Sciatic nerve (tissue), 2 donors: ENCODE measurements at regions not wholly inside any gene's neighbourhood (a gene's known extent, or its start where the extent isn't known, plus 50 kb on each side); places are given as distances from the start of the nearest gene placed in this dataset.
"Not testable (repeated sequence)": the region's sequence is repeated elsewhere in the genome, so short reads cannot be mapped to it uniquely, and the experiment has no call there.

ENCODE experiments used
- ATAC-seq: fragments of 200-7000 bp; cut with Tn5 transposase; one replicate; pipeline ENCODE4 v1.9.1; 2020; ENCODE audit warnings: mild to moderate bottlenecking, moderate library complexity
- DNase-seq: peaks from one replicate; pipeline ENCODE4 v3.0.0-alpha.2; 2020; ENCODE audit warnings: low spot score
- intact Hi-C: fragments of 100-400 bp; cut with DNase I; formaldehyde crosslinking; loops from one replicate; pipeline ENCODE4 v1.14.2; 2022
- donor health status: DM: no; HTN: no; CAD: no.
- donor health status: DM: no; HTN: no; CAD: no.

DNA sequence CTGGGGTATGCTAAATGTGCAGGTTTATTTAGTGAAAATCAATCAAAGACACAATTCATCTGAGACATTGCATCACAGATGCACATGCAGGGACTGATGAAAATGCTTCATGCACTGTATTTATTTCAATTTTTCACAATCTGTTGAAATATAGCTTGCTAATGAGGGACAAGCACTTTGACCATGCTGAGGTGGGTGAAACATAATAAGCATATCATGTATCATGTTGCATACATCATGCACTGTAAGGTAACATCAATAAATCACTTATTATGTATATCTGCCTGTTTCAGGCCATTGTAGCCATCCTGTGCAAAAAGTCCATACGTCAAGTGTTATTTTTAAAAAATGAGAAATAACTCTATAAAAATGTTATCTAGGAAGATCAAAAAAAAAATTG is 426.9 kb upstream of the PCDH15 start:
- ATAC-seq, result no peak
- DNase-seq, result no peak
- intact Hi-C loops, result no loop called here

DNA sequence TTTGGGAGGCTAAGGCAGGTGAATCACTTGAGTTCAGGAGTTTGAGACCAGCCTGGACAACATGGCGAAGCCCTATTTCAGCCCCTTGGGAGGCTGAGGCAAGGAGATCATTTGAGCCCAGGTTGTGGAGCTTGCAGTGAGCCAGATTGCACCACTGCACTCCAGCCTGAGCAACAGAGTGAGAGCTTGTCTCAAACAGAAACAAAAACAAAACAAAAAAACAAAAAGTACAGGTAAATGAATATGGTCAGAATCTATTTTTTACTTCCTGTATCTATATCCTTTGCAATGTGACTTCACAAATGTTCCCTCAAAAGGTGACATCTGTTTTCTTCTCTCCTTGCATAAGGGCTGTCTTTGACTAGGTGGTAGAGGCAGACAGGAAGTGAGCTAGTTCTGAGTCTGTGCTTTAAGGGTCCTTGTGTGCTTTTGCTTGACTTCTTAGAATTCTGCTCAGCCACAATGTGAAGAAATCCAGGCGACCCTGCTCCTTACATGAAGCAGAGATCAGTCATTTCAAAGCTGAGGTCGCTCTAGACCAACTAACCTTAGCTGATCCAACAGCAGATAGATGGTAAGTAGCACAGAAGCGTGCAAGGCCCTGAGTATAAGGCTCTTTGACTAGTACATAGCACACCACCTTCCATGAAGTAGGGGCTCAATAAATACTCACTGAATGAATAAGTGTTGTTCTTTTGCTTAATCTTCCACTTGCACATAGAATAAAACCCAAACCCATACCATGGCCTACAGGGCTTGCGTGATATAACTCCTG is 423.2 kb upstream of the PCDH15 start:
- intact Hi-C loops, result no loop called here
- ATAC-seq (no peak), DNase-seq (no peak)

DNA sequence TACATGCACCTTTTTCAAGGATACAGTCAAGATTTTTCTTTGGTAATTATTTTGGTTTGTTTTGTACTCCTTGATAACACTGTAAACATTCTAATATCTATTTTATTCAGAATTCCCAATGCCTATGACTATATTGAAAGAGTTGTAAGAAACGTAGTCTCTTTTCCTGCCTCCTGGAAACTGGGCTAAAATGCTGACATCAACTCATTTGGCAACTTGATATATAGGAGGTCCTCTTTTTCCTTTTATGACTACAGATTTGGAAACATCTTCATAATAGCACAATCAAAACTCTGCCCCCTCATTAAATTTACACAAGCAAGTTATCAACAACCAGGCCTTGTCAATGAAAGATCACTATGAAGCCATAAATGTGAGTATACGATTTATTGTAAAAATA is 422.3 kb upstream of the PCDH15 start:
- intact Hi-C loops, result no loop called here
- DNase-seq (no peak), ATAC-seq (no peak)

DNA sequence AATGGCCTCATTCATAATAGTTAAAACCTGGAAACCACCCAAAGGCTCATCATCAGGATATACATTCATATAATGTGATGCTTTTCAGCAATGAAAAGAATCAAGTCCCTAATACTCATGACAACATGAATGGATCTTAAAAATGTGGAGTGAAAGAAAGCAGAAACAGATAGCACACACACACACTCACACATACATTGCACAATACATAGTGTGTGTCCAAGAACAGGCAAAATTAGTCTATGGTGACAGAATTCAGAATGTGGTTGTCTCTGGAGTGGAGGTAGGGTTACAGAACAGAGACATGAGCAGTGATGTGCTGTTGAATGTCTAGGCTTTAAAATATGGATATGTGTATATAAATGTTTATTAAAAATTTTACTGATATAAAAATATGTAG is 419.9 kb upstream of the PCDH15 start:
- ATAC-seq (no peak), DNase-seq (no peak)
- intact Hi-C loops, result no loop called here

DNA sequence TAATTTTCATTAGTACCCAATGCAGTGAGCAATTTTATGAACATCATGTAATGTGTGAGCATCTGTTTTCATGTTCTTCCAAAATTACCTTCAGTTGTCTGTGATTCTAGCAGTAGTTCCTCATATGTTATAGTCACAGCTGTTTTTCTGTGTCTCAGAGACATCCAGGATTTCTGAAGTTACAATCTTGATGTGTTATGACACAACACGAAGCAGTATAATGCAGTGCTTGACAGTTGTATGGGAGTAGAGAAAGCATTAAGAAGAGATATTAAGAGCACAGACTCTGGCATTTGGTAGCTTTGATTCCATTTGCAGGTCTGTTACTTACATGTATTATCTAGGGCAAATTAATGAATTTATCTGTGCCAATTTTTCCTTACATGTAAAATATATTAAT is 414.7 kb upstream of the PCDH15 start:
- DNase-seq, result no peak
- ATAC-seq, result no peak
- intact Hi-C loops, result no loop called here

DNA sequence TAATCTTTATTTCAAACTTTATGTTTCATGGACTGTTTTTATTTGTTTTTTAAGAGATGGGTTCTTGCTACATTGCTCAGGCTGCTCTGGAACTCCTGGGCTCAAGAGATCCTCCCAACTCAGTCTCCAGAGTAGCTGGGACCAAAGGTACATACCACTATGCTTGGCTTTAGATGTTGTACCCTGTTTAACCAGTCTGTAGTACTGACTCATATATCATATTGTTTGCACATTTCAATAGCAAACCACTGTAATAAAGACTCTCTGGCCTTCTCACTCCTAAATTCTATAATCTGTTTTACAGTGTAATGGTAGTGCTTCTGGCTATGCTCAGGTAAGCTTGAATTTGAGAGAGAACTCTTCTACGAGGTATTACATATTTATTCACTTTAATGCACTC is 413.6 kb upstream of the PCDH15 start:
- ATAC-seq (no peak), DNase-seq (no peak)
- intact Hi-C loops, result no loop called here

DNA sequence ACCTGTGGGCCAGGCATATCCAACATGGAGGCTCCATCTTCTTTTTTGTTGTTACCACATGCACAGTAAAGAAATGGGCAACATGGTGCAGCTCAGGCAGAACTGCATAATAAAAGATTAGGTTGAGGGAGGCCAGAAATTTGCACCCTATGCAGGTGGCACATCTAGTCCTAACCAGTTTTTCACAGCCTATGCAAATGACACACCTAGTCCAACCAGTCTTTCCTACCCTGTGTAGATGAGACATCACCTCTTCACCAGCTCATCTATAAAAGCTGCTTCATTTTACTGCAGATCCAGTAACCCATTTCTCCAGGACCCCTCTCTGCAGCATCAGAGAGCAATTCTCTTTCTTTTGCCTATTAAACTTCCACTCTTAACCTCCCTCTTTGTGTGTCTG is 411.0 kb upstream of the PCDH15 start:
- no peak for ATAC-seq
- intact Hi-C loops, result no loop called here
- no peak for DNase-seq

DNA sequence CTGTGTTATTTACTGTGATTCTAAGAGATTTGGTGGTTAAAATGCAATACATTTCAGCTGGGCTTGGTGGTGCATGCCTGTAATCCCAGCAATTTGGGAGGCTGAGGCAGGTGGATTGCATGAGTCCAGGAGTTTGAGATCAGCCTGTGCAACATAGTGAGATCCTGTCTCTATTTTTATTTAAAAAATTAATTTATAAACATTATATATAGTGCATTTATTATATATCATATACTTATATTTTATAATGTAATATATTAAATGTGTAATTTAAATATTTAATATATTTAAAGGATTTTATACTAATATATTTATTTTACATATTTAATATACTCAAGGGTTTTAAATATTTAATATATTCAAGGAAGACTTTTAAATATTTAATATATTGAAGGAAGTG is 402.8 kb upstream of the PCDH15 start:
- intact Hi-C loops, result no loop called here
- no peak for ATAC-seq
- no peak for DNase-seq

DNA sequence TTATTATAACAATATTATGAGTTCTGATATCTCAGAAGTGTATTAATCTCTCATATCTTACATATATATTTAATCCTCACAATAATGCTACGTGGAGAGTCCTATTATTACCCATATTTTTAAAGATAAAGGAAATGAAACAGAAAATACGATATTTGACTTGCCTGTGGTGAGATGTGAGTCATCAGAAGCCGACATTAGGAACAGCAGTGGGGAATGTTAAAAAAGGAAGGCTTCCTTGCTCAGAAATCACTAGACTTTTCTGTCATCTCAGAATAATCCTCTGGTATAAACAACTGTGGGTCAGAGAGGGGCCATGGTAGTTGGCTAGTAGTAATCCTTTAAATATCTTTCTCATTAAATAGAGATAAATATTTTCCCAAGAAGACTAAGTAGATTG is 402.3 kb upstream of the PCDH15 start:
- DNase-seq, result no peak
- intact Hi-C loops, result no loop called here
- ATAC-seq, result no peak

DNA sequence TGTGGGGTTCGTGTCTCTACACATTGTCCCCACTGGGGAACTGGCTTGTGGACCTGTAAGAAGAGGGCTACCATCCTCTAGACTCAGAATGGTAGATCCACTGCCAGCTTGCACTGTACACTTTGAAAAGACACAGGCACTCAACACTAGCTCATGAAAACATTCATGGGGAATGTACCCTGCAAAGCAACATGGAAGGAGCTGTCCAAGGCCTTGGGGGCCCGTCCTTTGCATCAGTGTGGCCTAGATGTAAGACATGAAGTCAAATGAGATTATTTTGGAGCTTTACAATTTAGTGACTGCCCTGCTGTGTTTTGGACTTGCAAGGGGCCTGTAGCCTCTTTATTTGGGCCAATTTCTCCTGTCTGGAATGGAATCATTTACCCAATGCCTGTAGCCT is 399.0 kb upstream of the PCDH15 start:
- ATAC-seq (no peak), DNase-seq (no peak)
- intact Hi-C loops, result no loop called here

DNA sequence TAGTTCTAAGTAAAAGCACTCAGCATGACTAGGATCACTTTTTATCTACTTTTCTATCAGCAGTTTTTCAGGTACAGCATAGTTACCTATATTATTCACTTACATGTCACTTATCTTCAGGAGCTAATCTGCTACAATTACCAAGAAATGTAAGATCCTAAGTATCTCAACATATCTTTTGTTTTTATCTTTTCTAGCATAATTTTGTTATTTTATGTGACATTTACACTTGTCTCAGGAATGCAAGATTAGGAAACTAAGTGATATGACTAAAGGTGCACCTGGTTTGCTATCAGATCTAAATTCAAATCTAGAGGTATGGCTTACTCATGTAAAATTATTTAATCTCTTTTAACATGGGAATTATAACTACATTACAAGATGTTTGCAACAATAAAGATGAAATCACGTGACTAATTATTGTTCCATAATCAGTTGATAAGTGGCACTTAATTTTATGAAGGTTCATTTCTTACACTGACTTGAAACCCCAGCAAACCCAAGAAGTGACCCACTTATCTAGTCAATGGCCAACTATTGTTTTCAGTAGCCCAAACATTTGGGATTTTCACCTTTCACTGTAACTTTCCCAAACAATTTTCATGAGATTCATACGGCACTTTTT is 390.3 kb upstream of the PCDH15 start:
- intact Hi-C loops, result no loop called here
- no peak for DNase-seq
- no peak for ATAC-seq

DNA sequence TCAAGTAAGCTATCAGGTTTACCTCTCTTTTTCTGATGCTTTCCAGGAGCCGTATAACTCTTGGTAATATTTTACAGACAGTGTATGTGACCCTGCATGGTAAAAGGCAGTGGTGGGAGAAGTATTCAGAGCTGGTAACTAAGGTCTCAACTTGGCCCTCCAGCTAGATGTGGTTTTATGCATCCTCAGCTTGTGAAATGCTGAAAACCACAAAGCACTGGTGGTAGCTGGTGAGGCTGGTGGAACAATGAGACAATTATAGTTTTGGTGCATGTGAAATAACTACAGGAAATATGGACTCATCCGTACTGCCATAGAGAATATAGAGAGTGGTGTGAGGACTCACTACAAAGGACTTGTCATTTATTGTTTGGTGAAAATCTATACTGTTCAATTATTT is 383.0 kb upstream of the PCDH15 start:
- intact Hi-C loops, result no loop called here
- DNase-seq, result no peak
- no peak for ATAC-seq

DNA sequence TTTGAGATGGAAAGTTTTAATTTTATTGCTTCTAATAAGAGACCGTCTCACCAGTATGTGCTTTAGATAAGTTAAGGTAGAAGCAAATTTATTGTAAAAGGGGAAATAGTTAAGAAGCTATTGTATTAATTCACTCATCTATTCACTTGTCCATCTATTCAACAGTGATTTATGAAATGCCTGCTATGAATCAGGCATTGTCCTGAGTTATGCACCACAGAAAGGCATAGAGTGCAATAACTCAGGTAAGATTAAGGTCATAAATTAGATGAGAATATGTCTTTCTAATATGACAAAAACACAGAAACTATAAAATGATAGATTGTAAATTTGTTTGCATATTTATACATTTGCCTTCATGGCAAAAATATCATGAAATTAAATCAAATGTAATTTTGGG is 379.3 kb upstream of the PCDH15 start:
- ATAC-seq (no peak), DNase-seq (no peak)
- intact Hi-C loops, result no loop called here

DNA sequence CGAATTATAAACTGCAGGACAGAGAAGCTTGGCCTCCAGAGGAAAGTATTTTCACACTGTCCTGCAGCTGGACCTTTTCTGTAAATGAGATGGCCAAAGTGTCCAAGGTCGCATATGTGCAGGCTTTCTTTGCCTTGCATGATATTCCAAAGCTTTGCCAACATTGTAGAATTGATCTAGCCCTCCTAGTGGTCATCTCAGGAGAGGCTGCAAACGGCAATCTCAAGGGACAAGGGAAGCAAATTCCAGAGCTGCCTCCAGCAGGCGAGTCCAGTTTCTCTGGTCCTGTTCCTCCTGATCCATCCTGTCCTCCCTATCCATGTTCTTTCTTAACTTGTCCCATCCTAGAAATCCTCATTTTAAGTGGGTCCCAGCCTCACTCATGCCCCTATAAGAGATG is 373.4 kb upstream of the PCDH15 start:
- DNase-seq (no peak), ATAC-seq (no peak)
- intact Hi-C loops, result no loop called here

DNA sequence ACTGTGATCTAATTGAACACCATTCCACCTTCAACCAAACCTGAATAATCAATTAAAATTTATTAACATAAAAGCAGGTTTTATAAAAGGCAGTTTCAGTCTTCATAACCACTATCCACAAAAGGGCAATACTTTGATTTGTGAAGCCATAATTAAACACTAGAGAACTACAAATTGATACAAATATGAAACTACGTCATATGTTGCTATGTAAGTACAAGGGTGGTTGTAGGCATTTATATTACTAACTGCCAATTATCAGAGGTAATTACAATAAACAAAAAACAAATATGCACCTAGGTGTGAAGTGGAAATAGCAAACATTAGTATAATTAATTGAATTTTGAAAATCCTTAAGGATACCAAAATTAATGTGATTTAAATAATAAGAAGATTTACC is 368.5 kb upstream of the PCDH15 start:
- intact Hi-C loops, result no loop called here
- DNase-seq (no peak), ATAC-seq (no peak)

DNA sequence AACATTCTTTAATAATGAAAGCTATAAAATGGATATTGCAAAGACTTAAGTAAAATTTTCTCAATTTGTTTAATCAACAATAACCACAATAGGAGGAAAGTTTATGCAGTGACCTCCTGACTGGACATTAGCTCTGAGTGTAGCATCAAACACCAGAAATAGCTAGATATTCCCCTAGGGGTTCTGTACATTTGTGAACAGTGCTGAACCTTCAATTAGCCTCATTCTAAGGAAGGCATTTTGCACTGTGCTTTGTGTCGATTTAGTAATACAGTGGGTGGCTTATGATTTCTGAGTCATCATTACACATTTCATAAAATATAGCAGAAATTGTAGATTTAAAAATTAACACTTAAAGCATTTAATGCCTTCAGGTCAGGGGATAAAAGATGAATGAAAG is 367.3 kb upstream of the PCDH15 start:
- no peak for DNase-seq
- no peak for ATAC-seq
- intact Hi-C loops, result no loop called here

DNA sequence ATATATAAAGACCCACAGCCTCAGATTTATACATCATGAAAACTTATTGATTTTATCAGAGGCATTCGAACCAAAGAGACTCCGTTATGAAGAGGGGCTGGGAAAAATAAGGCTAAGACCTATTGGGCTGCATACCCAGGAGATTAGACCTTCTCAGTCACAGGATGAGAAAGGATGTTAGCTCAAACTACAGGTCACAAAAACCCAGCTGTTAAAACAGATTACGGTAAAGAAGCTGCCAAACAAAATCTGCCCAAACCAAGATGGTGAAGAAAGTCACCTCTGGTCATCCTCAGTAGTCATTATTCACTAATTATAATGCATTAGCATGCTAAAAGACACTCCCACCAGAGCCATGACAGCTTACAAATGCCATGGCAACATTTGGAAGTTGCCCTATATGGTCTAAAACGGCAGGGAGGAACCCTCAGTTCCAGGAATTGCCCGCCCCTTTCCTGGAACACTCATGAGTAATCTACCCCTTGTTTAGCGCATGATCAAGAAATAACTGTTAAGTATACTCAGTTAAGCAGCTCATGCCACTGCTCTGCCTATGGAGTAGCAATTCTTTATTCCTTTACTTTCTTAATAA is 362.5 kb upstream of the PCDH15 start:
- DNase-seq (no peak), ATAC-seq (no peak)
- intact Hi-C loops, result no loop called here

DNA sequence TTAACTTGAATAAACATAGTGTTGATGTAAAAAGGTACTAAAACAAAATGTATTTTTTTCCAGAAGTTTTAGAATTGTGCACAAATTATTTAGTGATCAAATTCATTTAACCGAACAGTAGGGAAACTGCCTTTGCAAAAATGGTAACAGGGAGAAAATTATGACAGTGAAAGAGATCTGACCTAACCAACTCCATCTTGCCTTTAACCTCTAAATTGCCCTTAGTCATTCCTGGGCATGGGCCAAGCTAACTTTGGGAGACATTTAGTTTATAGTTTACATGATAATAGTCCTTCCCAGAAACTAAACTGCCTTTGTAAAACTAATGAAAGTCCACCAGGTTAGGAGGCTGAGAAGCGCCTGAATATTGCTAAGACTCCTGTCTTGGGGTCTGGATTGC is 361.3 kb upstream of the PCDH15 start:
- DNase-seq, ATAC-seq, intact Hi-C loops: not testable (repeated sequence)

DNA sequence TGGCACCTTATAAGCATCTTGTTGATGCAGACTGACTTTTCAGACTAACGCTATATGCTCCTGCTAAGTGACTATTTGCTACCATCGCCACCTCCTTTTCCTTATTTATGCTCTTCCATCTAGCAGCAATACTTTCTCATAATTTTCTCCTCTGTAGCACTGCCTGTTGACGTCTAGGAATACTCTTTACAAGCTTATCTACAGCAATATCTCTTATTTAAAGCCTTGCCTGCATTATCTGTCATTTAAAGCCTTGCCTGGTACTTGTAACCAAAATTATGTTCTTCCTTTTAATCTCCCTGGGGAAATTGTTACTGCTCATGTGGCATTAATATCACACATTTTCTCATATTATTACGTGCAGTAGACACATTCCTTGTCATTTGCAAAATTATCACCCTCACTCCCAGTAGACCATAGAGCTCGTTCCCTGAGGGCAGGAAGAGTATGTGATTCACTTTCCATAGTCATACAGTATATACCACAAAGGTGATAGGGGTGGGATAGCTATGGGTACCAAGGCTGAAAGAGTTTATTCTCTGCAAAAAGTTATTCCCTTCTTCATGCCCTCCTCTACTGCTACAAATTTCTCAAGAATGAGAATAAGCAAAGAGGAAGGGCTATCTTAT is 359.7 kb upstream of the PCDH15 start:
- intact Hi-C loops, result no loop called here
- no peak for ATAC-seq
- no peak for DNase-seq

DNA sequence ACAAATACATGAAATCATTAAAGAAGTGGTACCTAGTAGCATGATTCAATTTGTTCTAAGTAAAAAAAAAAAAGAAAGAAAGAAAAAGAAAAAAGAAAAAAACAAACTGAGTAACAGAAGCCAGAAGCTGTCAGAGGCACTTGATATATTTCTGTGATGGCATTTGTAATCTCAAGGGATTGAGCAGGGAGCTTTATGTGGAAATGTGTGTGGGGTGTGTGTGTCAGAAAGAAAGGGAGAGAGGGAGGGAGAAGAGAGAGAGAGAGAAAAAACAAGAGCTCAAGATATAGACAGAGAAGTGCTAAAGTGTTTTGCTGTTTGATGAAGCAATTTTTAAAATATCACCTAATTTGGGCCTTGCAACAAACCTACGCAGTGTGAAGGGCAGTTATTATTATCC is 357.6 kb upstream of the PCDH15 start:
- intact Hi-C loops, result no loop called here
- ATAC-seq, result no peak
- no peak for DNase-seq
